Limb (tissue), 2 donors: ENCODE measurements at regions not wholly inside any gene's neighbourhood (a gene's known extent, or its start where the extent isn't known, plus 50 kb on each side); places are given as distances from the start of the nearest gene placed in this dataset.
"Not testable (repeated sequence)": the region's sequence is repeated elsewhere in the genome, so short reads cannot be mapped to it uniquely, and the experiment has no call there.

Experiments used
- DNase-seq, 2 donors: peaks; one replicate each; pipeline ENCODE4 v3.0.0-alpha.2; 2016; ENCODE audit errors: extremely low spot score in 2 of 2

DNA sequence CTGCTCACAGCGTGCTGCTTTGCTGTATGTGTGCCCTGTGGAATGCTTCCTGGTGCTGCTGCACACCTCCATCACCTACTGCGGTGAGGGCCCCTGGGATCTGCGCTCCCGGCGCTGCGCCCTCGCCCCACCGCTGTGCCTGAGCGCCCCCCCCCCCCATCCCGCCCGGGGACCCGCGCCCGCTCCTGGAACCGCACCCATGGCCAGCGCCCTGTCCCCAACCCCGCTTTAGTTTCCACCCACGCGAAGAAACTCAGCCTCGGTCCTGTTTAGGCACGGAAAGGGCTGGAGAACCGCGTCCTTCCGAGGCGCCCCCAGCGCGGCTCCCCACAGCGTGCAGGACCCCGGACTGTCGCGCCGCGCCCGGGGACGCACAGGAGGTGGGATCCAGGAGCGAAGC lies 265.5 kb downstream of the POTEB3 start:
- DNase-seq = not testable (repeated sequence)

DNA sequence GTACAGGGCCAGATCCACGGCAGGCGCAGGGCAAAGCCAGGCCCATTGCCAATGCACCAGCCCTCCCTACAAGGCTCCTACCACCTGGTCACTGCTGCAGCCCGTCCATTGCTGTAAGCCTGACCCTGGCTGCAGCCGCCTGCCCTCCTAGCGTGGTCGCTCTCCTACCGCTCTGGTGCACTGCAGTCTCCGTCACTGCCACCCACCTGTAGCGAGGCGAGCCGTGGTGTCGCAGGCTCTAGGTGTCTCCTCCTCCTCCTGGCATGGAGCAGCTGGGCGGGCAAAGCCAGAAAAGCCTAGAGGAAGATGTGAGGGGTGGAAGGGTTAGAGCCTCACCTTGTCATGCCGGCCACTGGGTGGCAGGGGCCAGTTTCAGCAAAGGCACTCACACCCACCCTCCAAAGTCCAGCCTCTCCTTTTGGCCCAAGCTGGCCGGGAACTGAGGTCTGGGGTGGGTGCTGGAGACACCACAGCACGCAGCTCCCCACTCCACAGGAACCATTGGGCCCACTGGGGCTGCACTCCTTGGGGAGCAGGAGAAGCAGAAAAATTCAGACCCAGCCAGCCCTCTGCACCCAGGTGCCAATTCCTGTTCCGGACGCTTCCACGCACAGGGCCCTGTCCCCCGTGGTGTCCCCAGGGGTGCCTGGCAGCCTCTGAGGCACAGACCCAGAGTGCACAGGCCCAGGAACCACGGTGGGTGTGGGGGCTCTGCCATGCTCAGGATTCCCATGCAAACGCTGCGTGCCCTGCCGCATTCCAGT lies 285.3 kb upstream of the POTEB2 start:
- not testable (repeated sequence) for DNase-seq

DNA sequence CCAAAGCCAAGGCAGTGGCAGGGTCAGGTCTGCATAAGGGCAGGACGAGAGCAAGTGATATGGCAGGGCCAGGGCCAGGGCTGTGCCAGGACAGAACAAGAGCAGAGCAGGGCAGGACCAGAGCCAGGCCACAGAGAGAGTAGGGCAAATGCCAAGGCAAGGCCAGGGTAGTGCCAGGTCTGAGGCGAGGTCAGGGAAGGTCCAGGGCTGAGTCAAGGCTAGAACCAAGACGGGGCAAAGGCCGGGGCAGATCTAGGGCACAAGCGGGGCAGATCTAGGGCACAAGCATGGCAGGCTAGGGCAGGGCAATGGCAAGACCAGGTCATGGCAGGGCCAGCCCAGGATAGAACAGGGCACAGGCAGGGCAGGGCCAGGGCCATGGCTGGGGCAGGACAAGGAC lies 282.0 kb upstream of the POTEB2 start:
- DNase-seq = not testable (repeated sequence)

DNA sequence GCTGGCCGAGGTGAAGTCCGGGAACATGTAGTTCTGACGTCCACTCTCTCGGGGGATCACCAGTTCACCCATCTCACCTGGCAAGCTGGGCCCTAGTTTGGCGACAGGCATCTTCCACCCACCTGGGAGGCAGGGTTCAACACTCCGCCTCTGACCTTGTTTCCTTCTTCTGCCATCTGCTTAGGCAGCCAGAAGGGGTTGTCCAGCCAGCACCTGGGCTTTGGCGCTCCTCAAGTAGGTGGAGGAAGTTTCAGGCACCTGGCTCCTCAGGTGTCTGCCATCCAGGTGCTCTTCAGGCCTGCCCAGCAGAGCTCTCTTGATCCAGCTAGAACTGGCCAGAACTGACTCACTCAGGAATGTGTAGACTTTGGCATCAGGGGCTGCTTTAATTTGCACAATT lies 267.8 kb upstream of the POTEB2 start:
- DNase-seq = not testable (repeated sequence)

DNA sequence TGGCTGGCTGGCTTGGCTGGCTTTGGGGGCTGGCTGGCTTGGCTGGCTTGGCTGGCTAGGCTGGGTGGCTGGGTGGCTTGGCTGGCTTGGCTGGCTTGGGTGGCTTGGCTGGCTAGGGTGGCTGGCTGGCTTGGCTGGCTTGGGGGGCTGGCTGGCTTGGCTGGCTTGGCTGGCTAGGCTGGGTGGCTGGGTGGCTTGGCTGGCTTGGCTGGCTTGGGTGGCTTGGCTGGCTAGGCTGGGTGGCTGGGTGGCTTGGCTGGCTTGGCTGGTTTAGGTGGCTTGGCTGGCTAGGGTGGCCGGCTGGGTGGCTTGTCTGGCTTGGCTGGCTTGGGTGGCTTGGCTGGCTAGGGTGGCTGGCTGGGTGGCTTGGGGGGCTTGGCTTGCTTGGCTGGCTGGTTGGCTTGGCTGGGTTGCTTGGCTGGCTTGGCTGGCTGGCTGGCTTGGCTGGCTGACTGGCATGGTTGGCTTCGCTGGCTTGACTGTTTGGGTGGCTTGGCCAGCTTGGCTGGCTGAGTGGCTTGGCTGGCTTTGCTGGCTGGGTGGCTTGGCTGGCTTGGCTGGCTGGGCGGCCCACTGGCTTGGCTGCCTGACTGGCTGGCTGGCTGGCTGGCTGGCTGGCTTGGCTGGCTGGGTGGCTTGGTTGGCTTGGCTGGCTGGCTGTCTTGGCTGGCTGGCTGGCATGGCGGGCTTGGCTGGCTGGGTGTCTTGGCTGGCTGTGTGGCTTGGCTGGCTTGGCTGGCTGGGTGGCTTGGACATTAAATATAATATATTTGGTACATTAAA lies 246.3 kb upstream of the POTEB2 start:
- DNase-seq = peak in 1 of 2 donors; percentile 24

DNA sequence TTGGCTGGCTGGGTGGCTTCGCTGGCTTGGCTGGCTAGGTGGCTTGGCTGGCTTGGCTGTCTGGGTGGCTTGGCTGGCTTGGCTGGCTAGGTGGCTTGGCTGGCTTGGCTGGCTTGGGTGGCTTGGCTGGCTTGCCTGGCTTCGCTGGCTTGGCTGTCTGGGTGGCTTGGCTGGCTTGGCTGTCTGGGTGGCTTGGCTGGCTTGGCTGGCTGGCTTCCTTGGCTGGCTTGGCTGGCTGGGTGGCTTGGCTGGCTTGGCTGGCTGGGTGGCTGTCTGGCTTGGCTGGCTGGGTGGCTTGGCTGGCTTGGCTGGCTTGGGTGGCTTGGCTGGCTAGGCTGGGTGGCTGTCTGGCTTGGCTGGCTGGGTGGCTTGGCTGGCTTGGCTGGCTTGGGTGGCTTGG lies 245.7 kb upstream of the POTEB2 start:
- DNase-seq = peak; percentile 0 to 39

DNA sequence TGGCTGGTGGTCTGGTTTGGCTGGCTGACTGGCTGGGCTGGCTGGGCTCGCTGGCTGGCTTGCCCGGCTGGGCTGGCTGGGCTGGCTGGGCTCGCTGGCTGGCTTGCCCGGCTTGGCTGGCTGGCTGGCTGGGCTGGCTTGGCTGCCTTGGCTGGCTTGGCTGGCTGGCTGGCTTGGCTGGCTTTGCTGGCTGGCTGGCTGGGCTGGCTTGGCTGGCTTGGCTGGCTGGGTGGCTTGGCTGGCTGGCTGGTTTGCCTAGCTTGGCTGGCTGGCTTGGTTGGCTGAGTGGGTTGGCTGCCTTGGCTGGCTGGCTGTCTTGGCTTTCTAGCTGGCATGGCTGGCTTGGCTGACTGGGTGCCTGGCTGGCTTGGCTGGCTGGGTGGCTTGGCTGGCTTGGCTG lies 245.1 kb upstream of the POTEB2 start:
- DNase-seq = not testable (repeated sequence)

DNA sequence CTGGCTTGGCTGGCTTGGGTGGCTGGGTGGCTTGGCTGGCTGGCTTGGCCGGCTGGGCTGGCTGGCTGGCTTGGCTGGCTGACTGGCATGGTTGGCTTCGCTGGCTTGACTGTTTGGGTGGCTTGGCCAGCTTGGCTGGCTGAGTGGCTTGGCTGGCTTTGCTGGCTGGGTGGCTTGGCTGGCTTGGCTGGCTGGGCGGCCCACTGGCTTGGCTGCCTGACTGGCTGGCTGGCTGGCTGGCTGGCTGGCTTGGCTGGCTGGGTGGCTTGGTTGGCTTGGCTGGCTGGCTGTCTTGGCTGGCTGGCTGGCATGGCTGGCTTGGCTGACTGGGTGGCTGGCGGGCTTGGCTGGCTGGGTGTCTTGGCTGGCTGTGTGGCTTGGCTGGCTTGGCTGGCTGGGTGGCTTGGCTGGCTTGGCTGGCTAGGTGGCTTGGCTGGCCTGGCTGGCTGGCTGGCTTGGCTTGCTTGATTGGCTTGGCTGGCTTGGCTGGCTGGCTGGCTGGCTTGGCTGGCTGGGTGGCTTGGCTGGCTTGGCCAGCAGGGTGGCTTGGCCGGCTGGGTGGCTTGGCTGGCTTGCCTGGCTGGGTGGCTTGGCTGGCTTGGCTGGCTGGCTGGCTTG lies 244.2 kb upstream of the POTEB2 start:
- not testable (repeated sequence) for DNase-seq

DNA sequence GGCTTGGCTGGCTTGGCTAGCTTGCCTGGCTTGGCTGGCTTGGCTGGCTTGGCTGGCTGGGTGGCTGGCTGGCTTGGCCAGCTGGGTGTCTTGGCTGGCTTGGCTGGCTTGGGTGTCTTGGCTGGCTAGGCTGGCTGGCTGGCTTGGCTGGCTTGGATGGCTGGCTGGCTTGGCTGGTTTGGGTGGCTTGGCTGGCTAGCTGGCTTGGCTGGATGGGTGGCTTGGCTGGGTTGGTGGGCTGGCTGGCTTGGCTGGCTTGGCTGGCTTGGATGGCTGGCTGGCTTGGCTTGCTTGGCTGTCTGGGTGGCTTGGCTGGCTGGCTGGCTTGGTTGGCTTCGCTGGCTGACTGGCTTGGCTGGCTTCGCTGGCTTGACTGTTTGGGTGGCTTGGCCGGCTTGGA lies 242.3 kb upstream of the POTEB2 start:
- DNase-seq = not testable (repeated sequence)

DNA sequence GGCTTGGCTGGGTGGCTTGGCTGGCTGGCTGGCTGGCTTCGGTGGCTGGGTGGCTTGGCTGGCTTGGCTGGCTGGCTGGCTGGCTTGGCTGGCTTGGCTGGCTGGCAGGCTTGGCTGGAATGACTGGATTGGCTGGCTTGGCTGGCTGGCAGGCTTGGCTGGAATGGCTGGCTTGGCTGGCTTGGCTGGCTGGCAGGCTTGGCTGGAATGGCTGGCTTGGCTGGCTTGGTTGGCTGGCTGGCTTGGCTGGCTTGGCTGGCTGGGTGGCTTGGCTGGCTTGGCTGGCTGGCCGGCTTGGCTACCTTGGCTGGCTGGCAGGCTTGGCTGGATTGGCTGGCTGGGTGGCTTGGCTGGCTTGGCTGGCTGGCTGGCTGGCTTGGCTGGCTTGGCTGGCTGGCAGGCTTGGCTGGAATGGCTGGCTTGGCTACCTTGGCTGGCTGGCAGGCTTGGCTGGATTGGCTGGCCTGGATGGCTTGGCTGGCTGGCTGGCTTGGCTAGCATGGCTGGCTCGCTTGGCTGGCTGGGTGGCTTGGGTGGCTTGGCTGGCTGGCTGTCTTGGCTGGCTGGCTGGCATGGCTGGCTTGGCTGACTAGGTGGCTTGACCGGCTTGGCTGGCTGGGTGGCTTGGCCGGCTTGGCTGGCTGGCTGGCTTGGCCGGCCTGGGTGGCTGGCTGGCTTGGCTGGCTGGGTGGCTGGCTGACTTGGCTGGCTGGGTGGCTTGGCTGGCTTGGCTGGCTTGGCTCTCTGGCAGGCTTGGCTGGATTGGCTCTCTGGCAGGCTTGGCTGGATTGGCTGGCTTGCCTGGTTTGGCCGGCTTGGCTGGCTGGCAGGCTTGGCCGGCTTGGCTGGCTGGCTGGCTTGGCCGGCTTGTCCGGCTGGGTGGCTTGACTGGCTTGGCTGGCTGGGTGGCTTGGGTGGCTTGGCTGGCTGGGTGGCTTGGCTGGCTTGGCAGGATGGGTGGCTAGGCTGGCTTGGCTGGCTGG lies 241.6 kb upstream of the POTEB2 start:
- not testable (repeated sequence) for DNase-seq

DNA sequence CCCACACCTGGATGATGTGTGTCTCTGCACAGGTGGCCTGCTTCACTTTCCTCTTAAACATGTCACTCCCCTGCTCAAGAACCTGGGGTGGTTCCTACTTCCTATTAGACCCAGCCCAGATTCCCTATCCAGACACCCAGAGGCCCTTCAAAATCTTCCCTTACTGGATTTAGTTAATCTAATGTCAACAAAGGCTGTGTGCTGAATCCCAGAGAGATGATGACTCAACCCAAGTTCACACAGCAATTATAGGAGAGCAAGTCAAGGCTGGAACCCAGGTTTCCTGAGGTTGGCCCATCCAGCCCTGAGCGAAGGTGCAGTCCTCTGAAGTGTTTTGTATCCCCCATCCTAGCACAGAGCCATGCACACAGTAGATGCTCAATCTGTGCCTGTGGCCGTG lies 230.5 kb upstream of the POTEB2 start:
- DNase-seq = not testable (repeated sequence)

DNA sequence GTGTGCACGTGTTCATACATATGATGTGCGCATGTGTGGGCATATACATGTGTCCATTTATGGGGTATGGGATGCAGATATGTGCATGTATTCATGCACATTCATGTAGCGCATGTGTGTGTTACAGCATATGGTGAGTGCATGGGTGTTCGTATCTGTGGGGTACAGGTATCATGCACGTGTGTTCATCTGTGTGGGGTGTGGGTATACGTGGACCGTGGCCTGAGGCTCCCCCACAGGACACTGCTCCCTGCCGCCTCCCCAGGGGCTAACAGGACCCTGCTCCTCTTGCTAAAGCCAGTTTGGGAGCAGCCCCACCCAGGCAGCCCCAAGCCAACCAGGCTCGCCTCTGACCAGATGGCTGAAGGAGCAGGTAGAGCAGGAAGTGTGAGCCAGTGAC lies 213.4 kb upstream of the POTEB2 start:
- DNase-seq = not testable (repeated sequence)

DNA sequence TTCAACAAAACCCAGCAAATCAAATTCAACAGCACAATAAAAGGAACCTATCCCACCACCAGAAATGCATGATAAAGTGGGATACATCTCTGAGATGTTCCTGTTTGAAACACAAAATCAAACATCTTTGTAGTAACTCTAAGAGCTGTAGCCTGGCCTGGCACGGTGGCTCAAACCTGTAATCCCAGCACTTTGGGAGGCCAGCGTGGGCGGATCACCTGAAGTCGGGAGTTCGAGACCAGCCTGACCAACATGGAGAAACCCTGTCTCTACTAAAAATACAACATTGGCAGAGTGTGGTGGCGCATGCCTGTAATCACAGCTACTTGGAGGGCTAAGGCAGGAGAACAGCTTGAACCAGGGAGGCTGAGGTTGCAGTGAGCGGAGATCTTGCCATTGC lies 202.8 kb upstream of the POTEB2 start:
- not testable (repeated sequence) for DNase-seq

DNA sequence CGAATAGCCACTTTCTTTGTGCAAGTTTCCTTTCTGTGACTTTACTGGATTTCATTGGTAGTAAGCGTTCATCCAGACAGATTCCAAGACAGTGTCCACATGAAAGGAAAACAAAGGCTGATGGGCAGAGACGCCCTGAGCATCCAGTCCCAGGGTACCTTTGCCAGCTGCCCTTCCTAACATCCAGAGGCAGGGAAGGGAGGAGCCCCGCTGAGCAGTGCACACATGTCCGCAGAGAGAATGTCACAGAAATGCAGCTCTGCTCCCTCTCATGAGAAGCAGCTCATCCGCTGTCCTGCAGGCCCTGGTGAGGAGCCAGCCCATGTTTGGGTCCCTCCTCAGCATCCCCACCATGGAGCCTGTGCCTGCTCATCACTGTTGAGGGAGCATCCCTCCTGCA lies 197.4 kb upstream of the POTEB2 start:
- DNase-seq = not testable (repeated sequence)

DNA sequence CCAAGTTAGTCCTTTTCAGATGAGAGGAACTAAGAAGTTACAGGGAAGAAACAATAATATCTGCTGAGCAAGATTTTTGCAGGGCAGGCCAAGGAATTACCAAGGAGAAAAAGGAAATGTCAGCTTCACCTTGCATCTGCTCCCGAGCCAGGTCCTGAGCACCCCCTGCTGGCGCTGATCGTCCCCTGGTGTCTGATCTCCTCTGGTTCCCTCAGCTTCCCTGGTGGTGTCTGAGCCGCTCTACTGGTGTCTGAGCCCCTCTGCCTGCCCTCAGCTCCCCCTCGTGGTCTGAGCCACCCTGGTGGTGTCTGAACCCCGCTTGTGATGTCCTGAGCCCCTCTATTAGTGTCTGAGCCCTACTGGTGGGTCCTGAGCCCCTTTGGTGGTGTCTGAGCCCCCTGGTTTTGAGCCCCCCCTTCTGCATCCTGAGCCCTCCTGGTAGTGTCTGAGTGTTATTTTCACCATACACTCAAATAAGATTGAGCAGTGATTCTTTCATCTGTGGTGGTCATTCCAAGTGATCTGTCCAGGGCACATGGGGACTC lies 196.6 kb upstream of the POTEB2 start:
- DNase-seq = not testable (repeated sequence)

DNA sequence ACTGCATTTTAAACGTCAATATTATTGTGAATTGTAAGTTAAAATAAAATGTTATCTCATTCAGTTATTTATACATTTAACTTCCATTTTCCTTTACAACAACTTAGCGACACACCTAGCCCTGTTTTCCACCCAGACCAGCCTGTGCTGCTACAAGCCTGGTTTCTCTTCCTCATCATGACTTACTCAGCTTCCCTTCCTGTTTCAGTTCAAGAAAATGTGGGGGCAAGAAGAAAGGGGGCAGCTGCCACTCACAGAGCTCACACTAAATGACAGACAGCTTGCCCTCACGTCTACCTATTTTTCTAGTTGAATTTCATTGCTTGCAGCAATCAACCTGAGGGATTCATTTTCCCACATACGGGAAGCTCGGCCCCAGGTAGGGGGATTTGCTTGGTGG lies 185.8 kb upstream of the POTEB2 start:
- DNase-seq = not testable (repeated sequence)

DNA sequence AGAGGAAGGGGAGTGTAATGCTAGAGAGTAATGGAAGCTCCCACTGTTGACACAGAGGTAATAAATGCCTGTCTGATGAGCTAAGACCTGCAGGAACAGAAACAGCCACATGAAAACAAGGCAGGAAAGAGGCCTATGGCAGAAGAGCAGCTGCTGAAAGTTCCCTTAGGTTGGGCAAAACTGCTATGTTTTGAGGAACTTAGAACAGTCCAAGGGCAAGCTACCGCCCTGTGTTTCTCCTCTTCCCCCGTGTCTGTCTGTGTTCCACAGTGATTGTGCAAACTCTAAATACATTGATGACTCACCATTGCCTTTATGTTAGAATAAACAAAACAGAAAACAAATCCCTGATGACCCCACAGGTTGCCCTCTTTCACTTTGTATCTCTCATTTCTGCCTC lies 165.6 kb upstream of the POTEB2 start:
- DNase-seq = not testable (repeated sequence)

DNA sequence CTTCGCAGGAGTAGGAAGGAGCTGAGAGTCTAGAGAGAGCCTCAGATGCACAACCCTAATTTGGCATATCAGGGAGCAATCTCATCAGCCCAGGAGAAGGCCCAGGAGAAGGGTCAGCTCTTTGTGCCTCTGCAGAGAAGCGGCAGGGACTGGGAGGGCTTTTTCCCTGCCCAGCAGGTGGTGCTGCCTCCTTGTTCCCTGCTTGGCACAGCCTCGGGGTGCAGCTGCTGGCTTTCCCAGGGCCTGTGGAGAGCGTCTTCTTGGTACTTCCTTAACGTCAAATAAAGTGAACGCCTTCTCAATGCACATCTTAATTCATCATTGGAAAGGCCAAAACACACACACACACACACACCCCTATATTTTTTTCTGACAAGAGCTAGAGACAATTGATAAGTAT lies 162.9 kb upstream of the POTEB2 start:
- not testable (repeated sequence) for DNase-seq

DNA sequence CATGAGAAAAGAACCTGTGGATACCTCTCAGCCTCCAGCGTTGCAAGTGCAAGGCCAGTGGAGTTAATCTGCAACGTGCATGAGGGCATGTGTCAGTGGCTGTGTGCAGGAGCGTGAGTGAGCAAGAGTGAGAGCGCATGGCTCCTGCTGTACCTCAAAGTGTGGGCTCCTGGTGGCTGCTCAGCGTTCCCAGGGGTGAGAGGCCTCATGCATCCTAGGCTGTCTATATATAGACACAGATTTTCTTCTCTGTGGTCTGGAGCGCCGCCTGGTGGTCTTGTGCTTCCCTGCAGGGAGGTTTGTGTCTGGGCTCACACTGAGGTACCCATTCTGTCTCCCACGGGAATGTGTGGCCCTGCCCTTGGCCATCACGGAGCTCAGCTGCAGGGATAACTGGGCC lies 161.8 kb upstream of the POTEB2 start:
- not testable (repeated sequence) for DNase-seq

DNA sequence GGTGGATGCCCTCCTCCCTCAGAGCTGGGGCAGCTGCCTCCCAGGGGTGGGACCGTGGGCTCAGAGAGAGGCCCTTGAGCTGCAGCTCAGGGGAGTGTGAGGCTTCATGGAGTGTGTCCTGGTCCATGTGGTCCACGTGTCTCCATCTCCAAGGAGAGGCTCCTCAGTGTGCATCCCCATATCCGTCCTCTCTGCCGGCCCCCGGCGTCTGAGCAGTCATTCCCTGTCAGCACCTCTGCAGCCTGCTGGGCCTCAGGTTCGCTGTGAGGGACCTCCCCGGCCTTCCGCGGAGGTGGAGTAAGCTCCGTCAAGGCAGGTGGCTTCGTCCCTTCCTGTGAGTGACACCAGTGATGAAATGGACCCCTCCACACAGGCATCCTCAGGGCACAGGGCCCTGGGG lies 160.7 kb upstream of the POTEB2 start:
- not testable (repeated sequence) for DNase-seq
